Breast epithelium (tissue), 4 donors: ENCODE measurements at regions not wholly inside any gene's neighbourhood (a gene's known extent, or its start where the extent isn't known, plus 50 kb on each side); places are given as distances from the start of the nearest gene placed in this dataset.
"Not testable (repeated sequence)": the region's sequence is repeated elsewhere in the genome, so short reads cannot be mapped to it uniquely, and the experiment has no call there.

Experiments used
- DNase-seq, 2 donors: peaks; one replicate each; pipeline ENCODE4 v3.0.0-alpha.2; 2019; ENCODE audit warnings: low spot score in 2 of 2
- H3K27ac ChIP-seq, 2 donors: fragments of 200-600 bp; sonication (generic) in 1 of 2; one replicate each; pipeline ENCODE4 v1.5.1; 2016 to 2019; ENCODE audit warnings: mild to moderate bottlenecking in 1 of 2
- H3K27me3 ChIP-seq, 2 donors: fragments of 200-600 bp; sonication (generic) in 1 of 2; one replicate each; pipeline versions ENCODE4 v1.5.1 to v1.6.0; 2017 to 2019; ENCODE audit warnings: control low read depth in 1 of 2, mild to moderate bottlenecking in 1 of 2
- H3K36me3 ChIP-seq: fragments of 200-600 bp; one replicate; pipeline ENCODE4 v1.5.1; 2019
- H3K4me1 ChIP-seq, 2 donors: fragments of 200-600 bp; sonication (generic); one replicate each; pipeline ENCODE4 v1.5.1; 2016 to 2019; ENCODE audit warnings: control low read depth in 1 of 2
- H3K4me3 ChIP-seq, 3 donors: fragments of 200-600 bp; sonication (generic); 1 replicate in 2 of 3; 2 replicates in 1 of 3; pipeline ENCODE4 v1.5.1; 2016 to 2019; ENCODE audit warnings: mild to moderate bottlenecking in 3 of 3, moderate library complexity in 2 of 3
- H3K9me3 ChIP-seq, 2 donors: fragments of 200-600 bp; sonication (generic) in 1 of 2; one replicate each; pipeline ENCODE4 v1.5.1; 2016 to 2019; ENCODE audit warnings: control low read depth in 1 of 2
- POLR2A ChIP-seq: fragments of 450-650 bp; IDR thresholded peaks from one replicate; pipeline ENCODE4 v1.6.1; 2016; ENCODE audit warnings: antibody characterized with exemption, mild to moderate bottlenecking, moderate library complexity
- POLR2AphosphoS5 ChIP-seq, 3 donors: sonication (generic); formaldehyde crosslinking; IDR thresholded peaks; one replicate each; pipeline ENCODE4 v1.6.1; 2017; ENCODE audit warnings: antibody characterized with exemption in 3 of 3
- intact Hi-C: fragments of 100-400 bp; cut with DNase I; formaldehyde crosslinking; loops from one replicate; pipeline ENCODE4 v1.15.1; 2023; ENCODE audit warnings: low total_unique reads
- TF ChIP-seq, protein P1 (sequence below), 3 donors: fragments of 450-650 bp; IDR thresholded peaks; one replicate each; pipeline ENCODE4 v1.5.1; 2016 to 2017; ENCODE audit warnings: antibody characterized with exemption in 3 of 3, mild to moderate bottlenecking in 3 of 3, moderate library complexity in 3 of 3

DNA sequence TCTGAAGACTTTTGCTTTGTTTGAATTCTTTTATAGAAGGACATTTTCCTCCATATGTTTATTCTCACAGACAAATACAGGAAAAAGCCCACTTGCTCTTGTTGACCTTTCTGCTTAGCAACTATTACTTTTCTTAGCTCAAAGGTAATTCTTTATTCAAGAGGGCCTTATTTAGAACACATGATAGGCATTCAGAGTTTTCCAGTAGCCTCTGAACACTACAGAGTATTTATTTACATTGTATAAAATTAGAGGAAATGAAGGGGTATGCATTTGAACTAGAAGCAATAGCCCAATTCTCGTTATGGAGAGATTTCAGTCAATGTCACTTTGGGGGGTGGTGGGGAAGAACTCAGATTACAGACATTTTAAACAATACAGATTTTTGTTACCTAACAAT, 581.7 kb downstream of the KCNJ2 start:
- no peak for DNase-seq
- H3K4me1 ChIP-seq, result no peaks in the 10 kb centered on the region
- no peaks in the 10 kb centered on the region for H3K9me3 ChIP-seq
- no peak for TF ChIP-seq POLR2AphosphoS5 (IDR thresholded peaks at IDR 0.05)
- TF ChIP-seq POLR2A, result no peak
- TF ChIP-seq, protein P1, sequence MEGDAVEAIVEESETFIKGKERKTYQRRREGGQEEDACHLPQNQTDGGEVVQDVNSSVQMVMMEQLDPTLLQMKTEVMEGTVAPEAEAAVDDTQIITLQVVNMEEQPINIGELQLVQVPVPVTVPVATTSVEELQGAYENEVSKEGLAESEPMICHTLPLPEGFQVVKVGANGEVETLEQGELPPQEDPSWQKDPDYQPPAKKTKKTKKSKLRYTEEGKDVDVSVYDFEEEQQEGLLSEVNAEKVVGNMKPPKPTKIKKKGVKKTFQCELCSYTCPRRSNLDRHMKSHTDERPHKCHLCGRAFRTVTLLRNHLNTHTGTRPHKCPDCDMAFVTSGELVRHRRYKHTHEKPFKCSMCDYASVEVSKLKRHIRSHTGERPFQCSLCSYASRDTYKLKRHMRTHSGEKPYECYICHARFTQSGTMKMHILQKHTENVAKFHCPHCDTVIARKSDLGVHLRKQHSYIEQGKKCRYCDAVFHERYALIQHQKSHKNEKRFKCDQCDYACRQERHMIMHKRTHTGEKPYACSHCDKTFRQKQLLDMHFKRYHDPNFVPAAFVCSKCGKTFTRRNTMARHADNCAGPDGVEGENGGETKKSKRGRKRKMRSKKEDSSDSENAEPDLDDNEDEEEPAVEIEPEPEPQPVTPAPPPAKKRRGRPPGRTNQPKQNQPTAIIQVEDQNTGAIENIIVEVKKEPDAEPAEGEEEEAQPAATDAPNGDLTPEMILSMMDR (IDR thresholded peaks at IDR 0.05), result no peak
- H3K4me3 ChIP-seq, result no peak overlapping the region
- no peaks in the 10 kb centered on the region for H3K27me3 ChIP-seq
- intact Hi-C loops, result no loop called here
- H3K27ac ChIP-seq, result no peak overlapping the region
- H3K36me3 ChIP-seq, result no peaks in the 10 kb centered on the region

DNA sequence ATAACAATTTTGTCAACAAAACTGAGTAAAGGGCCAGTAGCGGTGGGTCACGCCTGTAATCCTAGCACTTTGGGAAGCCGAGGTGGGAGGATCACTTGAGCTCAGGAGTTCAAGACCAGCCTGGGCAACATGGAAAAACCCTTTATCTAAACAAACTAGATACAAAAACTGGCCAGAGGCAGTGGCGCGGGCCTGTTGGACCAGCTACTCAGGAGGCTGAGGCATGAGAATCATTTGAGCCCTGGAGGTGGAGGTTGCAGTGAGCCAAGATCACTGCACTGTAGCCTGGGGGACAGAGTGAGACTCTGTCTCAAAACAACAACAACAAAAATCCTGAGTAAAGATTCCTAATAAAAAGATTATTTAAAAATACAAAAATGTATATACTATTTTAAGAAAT, 583.1 kb downstream of the KCNJ2 start:
- H3K27me3 ChIP-seq, H3K9me3 ChIP-seq, intact Hi-C loops, H3K4me1 ChIP-seq, DNase-seq, H3K27ac ChIP-seq, H3K36me3 ChIP-seq, H3K4me3 ChIP-seq: not testable (repeated sequence)

DNA sequence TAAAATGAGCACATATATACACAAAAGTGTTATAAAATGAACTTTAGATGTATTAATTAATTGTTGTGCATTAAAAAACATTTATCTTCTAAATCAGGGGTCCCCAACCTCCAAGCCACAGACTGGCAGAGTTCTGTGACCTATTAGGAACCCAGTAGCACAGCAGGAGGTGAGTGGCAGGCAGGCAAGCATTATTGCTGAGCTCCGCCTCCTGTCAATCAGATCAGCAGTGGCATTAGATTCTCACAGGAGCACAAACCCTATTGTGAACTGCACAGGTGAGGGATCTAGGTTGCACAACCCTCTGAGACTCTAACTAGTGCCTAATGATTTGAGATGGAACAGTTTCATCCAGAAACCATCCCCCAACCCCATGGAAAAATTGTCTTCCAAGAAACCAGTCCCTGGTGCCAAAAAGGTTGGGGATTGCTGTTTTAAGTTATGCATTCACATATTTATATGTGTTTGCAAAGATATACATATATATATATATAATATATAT, 583.7 kb downstream of the KCNJ2 start:
- intact Hi-C loops, result no loop called here

DNA sequence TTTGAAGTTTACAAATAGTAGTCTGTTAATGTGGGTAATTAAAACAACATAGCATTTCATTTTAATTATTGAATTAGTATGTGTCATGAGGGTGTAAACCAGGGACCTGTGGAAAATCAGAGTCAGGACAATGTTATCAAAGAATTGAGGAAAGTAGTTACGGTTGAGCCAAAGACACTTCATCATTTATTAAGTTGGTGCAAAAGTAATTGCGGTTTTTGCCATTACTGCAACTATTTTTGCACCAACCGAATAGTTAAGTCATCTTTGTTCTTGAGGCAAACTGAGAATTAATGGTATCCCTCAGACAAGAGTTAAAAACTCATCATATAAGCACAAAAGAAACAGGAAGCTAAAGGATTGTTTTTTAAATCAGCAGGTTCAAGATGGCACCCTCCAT, 593.7 kb downstream of the KCNJ2 start:
- intact Hi-C loops, result no loop called here
- DNase-seq, result no peak
- H3K4me3 ChIP-seq, result no peak overlapping the region
- H3K27ac ChIP-seq, result no peak overlapping the region
- no peaks in the 10 kb centered on the region for H3K36me3 ChIP-seq
- H3K27me3 ChIP-seq, result no peaks in the 10 kb centered on the region
- no peaks in the 10 kb centered on the region for H3K9me3 ChIP-seq
- TF ChIP-seq POLR2AphosphoS5 (IDR thresholded peaks at IDR 0.05), result no peak
- no peak for TF ChIP-seq POLR2A
- TF ChIP-seq, protein P1 (IDR thresholded peaks at IDR 0.05), result no peak
- no peaks in the 10 kb centered on the region for H3K4me1 ChIP-seq

More for the DNA sequence above, 583.7 kb downstream of the KCNJ2 start:
- Histone ChIP-seq H3K36me3 (no peaks in the 10 kb centered on the region), H3K4me1 (no peaks in the 10 kb centered on the region), H3K9me3 (no peaks in the 10 kb centered on the region), H3K27ac (no peak overlapping the region), H3K27me3 (no peaks in the 10 kb centered on the region), H3K4me3 (no peak overlapping the region)
- TF ChIP-seq POLR2A (no peak), POLR2AphosphoS5 (IDR thresholded peaks at IDR 0.05) (no peak)
- TF ChIP-seq, protein P1 (IDR thresholded peaks at IDR 0.05), result no peak
- no peak for DNase-seq

DNA sequence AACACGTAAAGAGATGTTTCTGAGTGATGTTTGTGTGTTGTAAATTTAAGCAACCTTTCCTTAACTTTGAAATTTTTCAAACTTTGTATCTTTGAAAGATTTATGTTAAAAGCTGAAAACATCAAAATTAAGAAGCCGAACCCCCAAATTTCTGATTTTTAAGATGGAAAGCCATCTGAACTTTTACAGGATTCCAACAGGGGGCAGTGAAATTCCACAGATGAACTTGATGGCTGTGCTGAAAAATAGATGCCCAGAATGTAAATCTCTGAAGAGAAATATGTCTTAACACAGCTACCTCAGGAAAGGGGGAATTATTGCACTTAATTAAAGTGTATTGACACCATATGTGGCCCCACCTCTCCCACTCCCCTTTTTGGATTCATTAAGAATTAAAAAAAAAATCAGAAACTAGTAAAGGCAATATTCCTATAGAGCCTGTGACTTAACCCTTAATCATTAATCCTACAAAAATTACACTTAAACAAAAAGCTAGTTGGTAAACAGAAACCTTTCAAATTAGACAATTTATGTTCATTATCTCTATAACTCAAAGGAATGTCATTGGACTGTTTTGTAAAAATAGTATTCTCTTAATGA, 597.9 kb downstream of the KCNJ2 start:
- no peaks in the 10 kb centered on the region for H3K9me3 ChIP-seq
- intact Hi-C loops, result no loop called here
- no peak for DNase-seq
- TF ChIP-seq, protein P1 (IDR thresholded peaks at IDR 0.05), result peak; percentile 36 to 71 (median 61)
- no peak for TF ChIP-seq POLR2AphosphoS5 (IDR thresholded peaks at IDR 0.05)
- no peaks in the 10 kb centered on the region for H3K4me1 ChIP-seq
- H3K4me3 ChIP-seq, result no peak overlapping the region
- no peak overlapping the region for H3K27ac ChIP-seq
- no peaks in the 10 kb centered on the region for H3K27me3 ChIP-seq
- no peaks in the 10 kb centered on the region for H3K36me3 ChIP-seq

DNA sequence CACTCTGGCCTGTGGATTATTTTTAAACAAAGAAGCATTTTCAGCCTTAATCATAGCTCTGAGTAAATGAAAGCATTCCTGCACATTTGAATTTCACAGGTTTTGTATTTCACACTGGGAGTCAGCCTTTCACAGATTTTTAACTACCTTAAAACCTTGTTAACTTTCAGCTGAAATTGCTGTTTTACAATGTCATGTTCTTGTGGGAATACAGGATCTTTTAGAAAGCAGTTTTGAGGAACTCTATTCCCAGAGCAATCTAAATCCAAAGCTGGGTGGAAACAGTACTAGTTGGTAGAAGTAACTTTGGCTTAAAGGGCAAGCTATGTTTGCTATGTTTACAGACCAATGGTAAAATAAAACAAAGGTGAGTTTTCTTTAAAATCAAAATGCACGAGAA, 600.6 kb downstream of the KCNJ2 start:
- H3K27me3 ChIP-seq, result no peaks in the 10 kb centered on the region

More for the DNA sequence above, 600.6 kb downstream of the KCNJ2 start:
- no peaks in the 10 kb centered on the region for H3K9me3 ChIP-seq
- no peak for TF ChIP-seq POLR2AphosphoS5 (IDR thresholded peaks at IDR 0.05)
- TF ChIP-seq, protein P1 (IDR thresholded peaks at IDR 0.05), result no peak
- no peak for TF ChIP-seq POLR2A
- no peak for DNase-seq
- intact Hi-C loops, result no loop called here
- H3K27ac ChIP-seq, result no peak overlapping the region
- no peak overlapping the region for H3K4me3 ChIP-seq
- H3K36me3 ChIP-seq, result no peaks in the 10 kb centered on the region
- no peaks in the 10 kb centered on the region for H3K4me1 ChIP-seq
